ENCODE measurements at regions not wholly inside any gene's neighbourhood (a gene's known extent, or its start where the extent isn't known, plus 50 kb on each side); places are given as distances from the start of the nearest gene placed in this dataset.
A peak's percentile ranks its signal among the peaks of the same experiment; 100 is the strongest.

- Histone ChIP-seq H3K27ac (no peak overlapping the region), H3K4me3 (no peak overlapping the region), H3K9me3 (no peaks in the 10 kb centered on the region), H3K4me1 (peaks cover 0 to 35% (median 3%) of the 10 kb centered on the region in 3 donors), H3K27me3 (no peaks in the 10 kb centered on the region), H3K36me3 (no peaks in the 10 kb centered on the region)
- TF ChIP-seq POLR2A (IDR thresholded peaks at IDR 0.05) = no peak
- TF ChIP-seq EP300 (IDR thresholded peaks at IDR 0.05) = no peak
- TF ChIP-seq CTCF (IDR thresholded peaks at IDR 0.05) = no peak
- TF ChIP-seq POLR2AphosphoS5 (IDR thresholded peaks at IDR 0.05) = no peak
- ATAC-seq = no peak
These were observed 108.2 kb upstream of the NR3C1 start for GRCh38 chr5:143511736-143512135.

- WGBS, 2 donors (ENCODE audit: low coverage in 1 of 2) = 69 to 96% methylated on average over 3 of the region's 3 CpGs
- Histone ChIP-seq H3K4me3 (no peak overlapping the region), H3K9me3 (no peaks in the 10 kb centered on the region), H3K36me3 (no peaks in the 10 kb centered on the region), H3K4me1 (peaks cover 0 to 25% (median 7%) of the 10 kb centered on the region in 3 donors), H3K27me3 (no peaks in the 10 kb centered on the region), H3K27ac (no peak overlapping the region)
- ATAC-seq = no peak
- TF ChIP-seq POLR2AphosphoS5 (IDR thresholded peaks at IDR 0.05) = no peak
- no peak for TF ChIP-seq CTCF (IDR thresholded peaks at IDR 0.05)
- no peak for TF ChIP-seq EP300 (IDR thresholded peaks at IDR 0.05)
- no peak for TF ChIP-seq POLR2A (IDR thresholded peaks at IDR 0.05)
These were observed 106.3 kb upstream of the NR3C1 start for GRCh38 chr5:143509758-143510221.

GRCh38 chr5:143506836-143507552 is 103.5 kb upstream of the NR3C1 start:
- ATAC-seq = peak; percentile 92
- Histone ChIP-seq H3K27me3 (no peaks in the 10 kb centered on the region), H3K36me3 (no peaks in the 10 kb centered on the region), H3K4me3 (no peak overlapping the region), H3K4me1 (peaks cover 0 to 23% (median 7%) of the 10 kb centered on the region in 3 donors), H3K27ac (peak overlapping the region; percentile 59 to 81 (median 75)), H3K9me3 (no peaks in the 10 kb centered on the region)
- WGBS, 2 donors (ENCODE audit: low coverage in 1 of 2) = 31 to 33% methylated on average over 1 of the region's 1 CpG
- no peak for TF ChIP-seq EP300 (IDR thresholded peaks at IDR 0.05)
- peak in 2 of 4 experiments; percentile 16 to 21 for TF ChIP-seq CTCF (IDR thresholded peaks at IDR 0.05)
- no peak for TF ChIP-seq POLR2A (IDR thresholded peaks at IDR 0.05)
- TF ChIP-seq POLR2AphosphoS5 (IDR thresholded peaks at IDR 0.05) = peak; percentile 89

- Histone ChIP-seq H3K27ac (peak overlapping the region in 3 of 4 donors; percentile 71 to 81 (median 79)), H3K4me1 (peaks cover 0 to 23% (median 7%) of the 10 kb centered on the region in 3 donors), H3K27me3 (no peaks in the 10 kb centered on the region), H3K36me3 (no peaks in the 10 kb centered on the region), H3K4me3 (no peak overlapping the region), H3K9me3 (no peaks in the 10 kb centered on the region)
- ATAC-seq = no peak
- WGBS, 2 donors (ENCODE audit: low coverage in 1 of 2) = 88 to 100% methylated on average over 1 of the region's 1 CpG
- TF ChIP-seq CTCF (IDR thresholded peaks at IDR 0.05) (no peak), POLR2AphosphoS5 (IDR thresholded peaks at IDR 0.05) (no peak), POLR2A (IDR thresholded peaks at IDR 0.05) (no peak), EP300 (IDR thresholded peaks at IDR 0.05) (no peak)
These were observed 102.4 kb upstream of the NR3C1 start for GRCh38 chr5:143505934-143506333.

GRCh38 chr5:143505354-143505753 is 101.9 kb upstream of the NR3C1 start:
- Histone ChIP-seq H3K27ac (no peak overlapping the region), H3K27me3 (no peaks in the 10 kb centered on the region), H3K9me3 (no peaks in the 10 kb centered on the region), H3K4me3 (no peak overlapping the region), H3K36me3 (no peaks in the 10 kb centered on the region), H3K4me1 (peaks cover 0 to 23% (median 7%) of the 10 kb centered on the region in 3 donors)
- no peak for ATAC-seq
- no peak for TF ChIP-seq POLR2A (IDR thresholded peaks at IDR 0.05)
- no peak for TF ChIP-seq CTCF (IDR thresholded peaks at IDR 0.05)
- no peak for TF ChIP-seq POLR2AphosphoS5 (IDR thresholded peaks at IDR 0.05)
- TF ChIP-seq EP300 (IDR thresholded peaks at IDR 0.05) = no peak

Data from gastroesophageal sphincter (tissue), 4 donors.